KBM-7 (cell line): ENCODE measurements at regions not wholly inside any gene's neighbourhood (a gene's known extent, or its start where the extent isn't known, plus 50 kb on each side); places are given as distances from the start of the nearest gene placed in this dataset.
A peak's percentile ranks its signal among the peaks of the same experiment; 100 is the strongest.
"Not testable (repeated sequence)": the region's sequence is repeated elsewhere in the genome, so short reads cannot be mapped to it uniquely, and the experiment has no call there.

Experiments
- DNase-seq: peaks from one replicate; pipeline ENCODE4 v3.0.0-alpha.2; 2015
- in situ Hi-C: fragments of 300-500 bp; cut with MboI; formaldehyde crosslinking; loops from 2 replicates; pipeline ENCODE4 v1.14.3; 2020; ENCODE audit warnings: low sequenced_read_pairs, low pct_unique_long_range_greater_than_20kb, mixed read lengths

GRCh38 chr20:26003959-26004358, 307.3 kb upstream of the ZNF337 start:
- DNase-seq, result peak; percentile 11
- in situ Hi-C loops, result not testable (repeated sequence)

GRCh38 chr20:25997367-25998038, 300.9 kb upstream of the ZNF337 start:
- in situ Hi-C loops, DNase-seq: not testable (repeated sequence)

DNA sequence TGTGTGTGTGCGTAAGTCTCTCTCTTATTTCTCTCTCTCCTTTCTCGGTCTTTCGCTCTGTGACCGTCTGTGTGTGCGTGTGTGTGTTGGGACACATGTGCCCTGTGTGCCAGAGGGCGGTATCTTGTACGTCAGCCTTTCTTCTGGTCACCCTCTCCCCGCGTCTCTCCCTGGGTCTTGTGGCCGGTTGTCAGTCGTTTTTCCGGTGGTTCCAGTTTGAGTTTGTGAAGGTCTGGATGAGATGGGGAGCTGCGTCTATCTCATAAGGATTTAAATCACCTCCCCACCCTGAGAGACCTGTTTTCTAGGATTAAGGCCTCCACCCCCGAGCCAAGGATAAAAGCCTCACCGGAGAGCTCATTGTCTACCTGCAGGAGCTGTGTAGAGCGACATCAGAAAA, 295.5 kb upstream of the ZNF337 start:
- in situ Hi-C loops, result no loop called here
- DNase-seq, result no peak

- no peak for DNase-seq
- in situ Hi-C loops, result no loop called here
Measured at GRCh38 chr20:25991756-25992130, 295.1 kb upstream of the ZNF337 start.

- DNase-seq, result no peak
- in situ Hi-C loops, result no loop called here
Measured at GRCh38 chr20:25991051-25991755, 294.6 kb upstream of the ZNF337 start.

DNA sequence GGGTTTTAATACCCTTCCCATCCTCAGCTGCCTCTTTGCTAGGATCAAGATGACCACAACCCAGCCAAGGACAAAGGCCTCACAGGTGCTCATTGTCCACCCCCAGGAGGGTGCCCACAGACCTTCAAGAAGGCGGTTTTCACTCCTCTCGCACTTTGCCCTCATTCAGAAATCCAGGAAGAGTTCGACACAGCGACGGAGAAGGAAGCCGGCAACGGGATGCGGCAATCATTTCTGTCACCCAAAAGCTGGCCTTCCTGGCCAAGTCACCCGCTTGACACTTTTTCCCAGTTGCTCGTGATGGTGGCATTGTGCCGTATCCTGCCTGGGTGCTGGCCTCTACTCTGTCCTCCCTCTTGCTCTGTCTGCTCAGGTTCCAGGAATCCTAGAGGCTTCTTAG, 293.0 kb upstream of the ZNF337 start:
- DNase-seq, in situ Hi-C loops: not testable (repeated sequence)

- DNase-seq, result no peak
- in situ Hi-C loops, result no loop called here
Measured at GRCh38 chr20:25989196-25989595, 292.5 kb upstream of the ZNF337 start.

- in situ Hi-C loops, DNase-seq: not testable (repeated sequence)
Measured at GRCh38 chr20:25987928-25988560, 291.4 kb upstream of the ZNF337 start.

DNA sequence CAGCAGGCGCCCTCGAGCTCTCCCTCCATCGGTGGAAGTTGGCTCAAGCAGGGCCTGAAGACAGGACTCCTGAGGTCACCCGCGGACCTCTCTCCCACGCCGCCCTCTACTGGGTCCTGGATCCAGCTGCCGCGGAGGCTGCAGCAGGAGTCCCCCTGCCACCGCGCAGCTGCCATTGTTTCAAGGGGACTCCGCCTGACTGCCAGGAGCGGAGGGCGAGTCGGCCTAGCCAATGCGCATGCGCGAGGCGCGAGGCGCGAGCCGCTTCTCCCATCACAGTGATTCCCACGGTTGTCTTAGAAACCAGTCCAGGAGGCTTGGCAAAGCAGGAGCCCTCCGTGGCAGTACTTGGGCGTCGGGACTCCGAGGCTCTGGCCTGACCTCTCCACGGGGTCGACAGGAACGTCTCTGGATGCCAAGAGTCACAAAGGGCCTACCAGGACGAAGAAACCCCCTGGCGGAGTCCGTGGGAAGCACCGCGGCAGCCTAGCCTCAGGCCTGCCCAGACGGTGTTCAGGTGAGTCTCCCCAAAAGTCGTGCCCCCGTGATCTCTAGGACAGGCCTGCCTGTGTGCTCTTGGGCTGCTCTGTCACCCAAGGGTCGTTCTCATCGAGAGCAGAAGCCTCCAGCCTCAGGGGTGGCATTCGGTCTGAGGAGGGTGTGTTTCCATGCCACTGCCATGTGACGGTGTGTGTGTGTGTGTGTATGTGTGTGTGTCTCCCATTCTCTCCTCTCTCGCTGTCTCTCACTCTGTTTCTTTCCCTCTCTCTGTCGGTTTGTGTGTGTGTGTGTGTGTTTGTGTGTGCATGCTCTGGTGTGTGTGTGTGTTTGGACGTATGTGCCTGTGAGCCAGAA, 290.6 kb upstream of the ZNF337 start:
- in situ Hi-C loops, result no loop called here
- DNase-seq, result peak; percentile 45

- in situ Hi-C loops, result no loop called here
- DNase-seq, result no peak
Measured at GRCh38 chr20:25985597-25985996, 288.9 kb upstream of the ZNF337 start.

- no peak for DNase-seq
- in situ Hi-C loops, result no loop called here
Measured at GRCh38 chr20:25984933-25985332, 288.3 kb upstream of the ZNF337 start.

DNA sequence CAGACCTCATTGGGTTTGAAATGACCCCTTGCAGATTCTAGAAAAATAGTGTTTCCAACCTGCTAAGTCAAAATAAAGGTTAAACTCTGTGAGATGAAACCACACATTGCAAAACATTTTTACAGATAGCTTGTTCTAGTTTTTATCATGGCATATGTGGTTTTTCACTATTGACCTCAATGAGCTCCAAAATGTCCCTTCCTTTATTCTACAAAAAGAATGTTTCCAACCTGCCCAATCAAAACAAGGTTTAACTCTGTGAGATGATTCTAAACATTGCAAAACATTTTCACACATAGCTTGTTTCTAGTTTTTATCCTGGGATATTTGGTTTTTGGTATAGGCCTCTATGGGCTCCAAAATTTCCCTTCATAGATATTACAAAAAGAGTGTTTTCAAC, 286.0 kb upstream of the ZNF337 start:
- DNase-seq, in situ Hi-C loops: not testable (repeated sequence)

- DNase-seq, in situ Hi-C loops: not testable (repeated sequence)
Measured at GRCh38 chr20:25978450-25979190, 282.0 kb upstream of the ZNF337 start.

DNA sequence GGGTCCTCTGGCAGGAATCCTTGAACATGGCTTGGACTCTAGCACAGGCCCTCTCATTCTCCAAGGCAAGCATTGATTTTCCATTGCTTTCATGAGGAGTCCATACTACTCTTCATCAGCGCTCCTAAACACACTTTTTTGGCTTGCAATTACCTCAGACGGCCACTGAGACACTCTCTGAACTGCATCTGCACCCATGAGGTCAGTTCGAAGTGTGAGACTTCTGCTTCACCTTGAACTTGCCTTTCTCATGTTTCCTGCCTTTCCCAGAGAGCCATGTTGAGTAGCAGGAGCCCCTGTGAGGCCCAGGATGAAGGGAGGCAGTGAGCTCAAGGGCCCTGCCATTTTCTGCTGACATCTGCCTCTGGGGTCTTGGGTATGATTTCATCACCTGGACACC, 279.2 kb upstream of the ZNF337 start:
- DNase-seq, in situ Hi-C loops: not testable (repeated sequence)

GRCh38 chr20:25965203-25965602, 268.6 kb upstream of the ZNF337 start:
- in situ Hi-C loops, DNase-seq: not testable (repeated sequence)

- in situ Hi-C loops, DNase-seq: not testable (repeated sequence)
Measured at GRCh38 chr20:25953876-25954275, 257.2 kb upstream of the ZNF337 start.

GRCh38 chr20:25935230-25935629, 238.6 kb upstream of the ZNF337 start:
- DNase-seq, in situ Hi-C loops: not testable (repeated sequence)

GRCh38 chr20:25932806-25933205, 236.2 kb upstream of the ZNF337 start:
- peak; percentile 9 for DNase-seq
- in situ Hi-C loops, result not testable (repeated sequence)

GRCh38 chr20:25932170-25932569, 235.5 kb upstream of the ZNF337 start:
- in situ Hi-C loops, DNase-seq: not testable (repeated sequence)
